GM21737 (cell line): ENCODE measurements at regions not wholly inside any gene's neighbourhood (a gene's known extent, or its start where the extent isn't known, plus 50 kb on each side); places are given as distances from the start of the nearest gene placed in this dataset.

ENCODE experiments used
- ATAC-seq: cut with Tn5 transposase; IDR thresholded peaks from one replicate; pipeline ENCODE4 v1.9.1; 2021; ENCODE audit warnings: mild to moderate bottlenecking, moderate library complexity; ENCODE audit not compliant: unreplicated experiment

DNA sequence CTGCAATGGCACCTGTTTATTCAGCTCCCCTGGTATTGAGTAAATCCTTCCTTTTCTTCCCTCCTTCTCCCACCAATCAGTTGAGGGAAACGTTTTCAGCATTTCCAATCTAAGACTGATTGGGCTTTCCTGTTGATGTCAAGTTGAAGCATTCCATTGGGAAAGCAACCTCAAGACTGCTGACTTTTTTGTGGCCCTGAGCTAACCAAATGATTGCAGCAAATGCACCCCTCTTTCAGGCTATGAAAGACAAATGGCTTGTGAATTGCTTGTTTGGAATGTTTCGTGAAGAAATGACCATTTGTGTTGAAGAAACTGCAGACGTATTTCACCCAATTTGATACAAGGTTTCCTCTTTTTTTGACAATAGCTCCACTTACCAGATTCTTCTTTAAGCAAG, 303.5 kb downstream of the EPHA4 start:
- no peak for ATAC-seq

GRCh38 chr2:221270806-221271205, 301.3 kb downstream of the EPHA4 start:
- ATAC-seq = no peak

- ATAC-seq = no peak
Observed at GRCh38 chr2:221272729-221273128, 299.4 kb downstream of the EPHA4 start.

GRCh38 chr2:221276033-221276432, 296.1 kb downstream of the EPHA4 start:
- no peak for ATAC-seq

DNA sequence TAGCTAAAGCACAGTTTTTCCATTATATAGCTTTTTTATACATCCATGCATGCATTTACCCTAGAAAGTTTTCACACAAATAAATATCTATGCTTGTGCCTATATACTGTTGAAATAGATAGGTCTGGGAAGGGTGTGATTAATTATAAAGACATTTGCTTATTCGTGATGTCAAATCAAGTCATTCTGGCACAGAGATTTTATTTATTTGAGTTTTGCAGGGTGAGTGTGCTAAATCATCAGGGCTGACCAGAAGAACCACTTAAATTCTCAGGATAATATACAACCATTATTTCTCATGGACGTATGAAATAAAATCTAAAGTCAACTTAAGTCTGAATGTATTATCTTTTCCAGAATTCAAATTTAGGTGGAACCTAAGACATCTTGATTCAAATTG, 295.5 kb downstream of the EPHA4 start:
- no peak for ATAC-seq

DNA sequence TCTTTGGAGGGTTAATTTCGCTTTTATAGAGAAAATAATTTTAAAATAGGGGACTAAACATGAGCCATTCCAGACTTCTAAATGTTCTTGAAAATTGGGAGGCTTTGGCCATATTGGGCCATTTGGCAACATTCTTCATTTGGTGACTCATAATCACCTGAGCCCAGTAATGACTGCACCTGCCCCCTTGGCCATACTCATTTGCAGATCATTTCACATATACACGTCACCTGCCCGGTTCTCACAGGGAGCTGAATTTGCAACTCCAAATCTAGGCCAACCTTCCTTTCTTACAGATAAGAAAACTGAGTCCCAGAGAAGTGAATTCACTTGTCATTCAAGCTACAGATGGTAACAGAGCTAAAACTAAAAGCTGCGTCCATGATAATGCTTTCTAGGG, 289.7 kb downstream of the EPHA4 start:
- no peak for ATAC-seq

GRCh38 chr2:221283896-221284545, 288.1 kb downstream of the EPHA4 start:
- ATAC-seq = no peak

GRCh38 chr2:221285148-221285547, 287.0 kb downstream of the EPHA4 start:
- ATAC-seq = no peak

DNA sequence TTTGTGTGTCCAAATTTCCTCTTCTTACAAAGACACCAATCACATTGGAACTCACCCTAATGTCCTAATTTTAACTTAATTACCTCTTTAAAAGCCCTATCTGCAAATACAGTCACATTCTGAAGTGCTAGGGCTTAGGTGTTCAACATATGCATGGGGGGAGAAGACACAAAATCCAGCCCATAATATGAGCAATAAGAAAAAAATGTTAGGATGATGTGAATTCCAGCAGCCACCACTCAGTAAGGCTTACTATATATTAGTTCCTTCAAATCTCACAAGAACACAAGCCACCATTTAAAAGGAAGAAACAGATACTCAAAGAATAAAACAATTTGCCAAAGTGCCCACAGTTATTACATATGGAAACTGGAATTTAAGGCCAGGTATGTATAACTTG, 285.7 kb downstream of the EPHA4 start:
- no peak for ATAC-seq

DNA sequence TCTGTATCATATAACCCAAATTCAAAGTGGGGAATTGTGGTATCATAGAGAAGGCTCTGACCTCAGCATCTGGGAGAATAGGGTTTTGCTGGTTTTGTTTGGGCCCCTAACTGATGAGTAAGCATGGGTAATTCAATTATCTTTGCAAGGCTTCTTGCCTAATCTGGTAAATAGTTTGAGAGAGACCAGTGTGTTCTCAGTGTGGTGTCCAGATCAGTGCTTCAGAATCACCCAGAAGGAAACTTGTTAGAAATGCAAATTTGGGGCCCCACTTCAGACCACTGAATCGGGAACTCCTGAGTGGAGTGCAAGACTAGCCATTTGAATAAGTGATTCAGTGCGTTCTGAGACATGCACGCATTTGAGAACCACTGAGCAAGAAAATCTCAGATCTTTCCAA, 282.7 kb downstream of the EPHA4 start:
- ATAC-seq = no peak

DNA sequence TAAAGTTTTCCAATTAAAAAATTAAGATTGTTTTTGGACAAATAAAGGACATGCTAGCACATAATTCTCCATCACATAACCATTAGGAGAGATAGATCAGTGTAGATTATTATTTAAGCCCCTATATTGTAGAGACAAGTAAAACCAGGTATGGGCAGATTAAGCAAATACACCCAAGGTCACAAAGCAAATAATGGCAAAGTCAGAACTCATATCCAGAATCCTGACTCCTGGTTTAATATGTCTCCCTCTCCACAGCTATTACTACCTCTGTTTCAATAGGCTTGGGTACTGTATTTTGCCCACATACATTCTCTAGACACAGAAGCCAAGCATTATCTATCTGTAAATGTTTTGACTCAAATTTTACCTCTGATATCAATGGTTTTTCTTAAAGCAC, 282.3 kb downstream of the EPHA4 start:
- no peak for ATAC-seq

- no peak for ATAC-seq
Observed at GRCh38 chr2:221293949-221294742, 278.0 kb downstream of the EPHA4 start.

- ATAC-seq = no peak
Observed at GRCh38 chr2:221304916-221305315, 267.2 kb downstream of the EPHA4 start.

DNA sequence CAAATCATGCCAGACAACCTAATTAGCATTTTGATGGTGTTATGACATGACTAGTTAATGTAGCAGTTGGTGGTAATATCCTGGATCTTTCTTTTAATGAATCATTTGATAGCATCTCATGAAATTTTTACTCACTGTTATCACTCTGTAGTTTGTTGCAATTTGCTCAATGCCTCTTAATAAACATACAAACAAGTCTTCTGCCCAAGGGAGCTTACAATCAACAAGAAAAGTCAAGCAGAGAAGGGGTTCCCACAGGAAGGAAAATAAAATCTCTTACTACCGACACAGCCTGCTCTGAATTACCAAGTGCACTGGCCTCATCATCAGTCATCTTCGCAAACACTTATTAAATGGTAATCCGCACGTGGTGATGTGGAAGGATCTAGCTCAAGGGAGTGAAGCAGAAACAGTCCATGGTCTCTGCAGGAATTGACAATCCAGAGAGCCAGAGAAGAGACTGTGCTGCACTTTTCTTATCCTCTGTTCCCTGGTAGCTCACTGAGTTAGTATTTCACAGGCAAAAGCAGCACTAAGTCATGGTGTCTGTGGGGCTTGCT, 263.5 kb downstream of the EPHA4 start:
- ATAC-seq = no peak

DNA sequence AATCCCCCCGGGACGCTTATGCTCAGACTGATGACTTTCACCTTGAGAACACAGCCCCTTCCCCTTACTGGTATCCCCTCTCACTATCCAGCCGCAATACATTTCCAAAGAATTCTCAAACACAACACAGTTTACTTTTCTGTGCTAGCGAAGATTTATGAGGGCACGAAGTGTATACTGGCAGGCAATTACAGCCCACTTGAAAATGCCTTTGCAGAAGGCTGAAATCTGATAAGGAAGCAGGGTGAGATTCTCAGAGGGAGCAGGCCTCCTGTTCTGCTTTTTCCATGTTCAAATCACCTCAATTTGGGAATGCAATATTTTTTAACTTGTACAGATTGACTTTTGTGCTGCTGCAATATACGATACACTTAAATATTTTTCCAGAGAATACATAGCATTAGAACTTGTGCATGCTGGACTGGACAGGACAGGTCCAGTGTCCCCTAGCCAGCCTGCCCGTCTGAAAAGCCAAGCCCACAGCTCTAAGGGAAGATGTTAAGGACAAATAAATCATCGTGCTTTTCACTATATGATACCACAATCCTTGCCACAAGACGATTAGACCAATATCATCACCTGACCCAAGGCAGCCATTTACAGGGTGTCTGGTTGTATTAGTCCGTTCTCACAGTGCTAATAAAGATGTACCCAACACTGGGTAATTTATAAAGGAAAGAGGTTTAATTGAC, 262.1 kb downstream of the EPHA4 start:
- no peak for ATAC-seq

DNA sequence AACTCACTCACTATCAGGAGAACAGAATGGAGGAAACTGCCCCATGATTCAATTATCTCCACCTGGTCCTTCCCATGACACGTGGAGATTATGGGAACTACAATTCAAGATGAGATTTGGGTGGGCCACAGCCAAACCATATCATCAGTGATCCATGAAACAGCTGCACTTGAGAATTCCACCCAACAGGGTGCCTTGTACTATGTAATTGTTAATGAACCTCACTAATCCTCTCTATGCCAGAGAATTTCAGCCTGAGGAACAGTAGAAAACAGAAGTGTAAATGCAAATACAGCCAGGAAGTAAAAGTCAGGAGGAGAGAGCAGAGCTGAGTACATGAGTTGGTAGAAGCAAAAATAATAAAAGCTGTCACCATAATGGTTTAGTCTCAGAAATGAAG, 261.4 kb downstream of the EPHA4 start:
- ATAC-seq = no peak

GRCh38 chr2:221312634-221313033, 259.5 kb downstream of the EPHA4 start:
- ATAC-seq = no peak

GRCh38 chr2:221314786-221315185, 257.3 kb downstream of the EPHA4 start:
- no peak for ATAC-seq

DNA sequence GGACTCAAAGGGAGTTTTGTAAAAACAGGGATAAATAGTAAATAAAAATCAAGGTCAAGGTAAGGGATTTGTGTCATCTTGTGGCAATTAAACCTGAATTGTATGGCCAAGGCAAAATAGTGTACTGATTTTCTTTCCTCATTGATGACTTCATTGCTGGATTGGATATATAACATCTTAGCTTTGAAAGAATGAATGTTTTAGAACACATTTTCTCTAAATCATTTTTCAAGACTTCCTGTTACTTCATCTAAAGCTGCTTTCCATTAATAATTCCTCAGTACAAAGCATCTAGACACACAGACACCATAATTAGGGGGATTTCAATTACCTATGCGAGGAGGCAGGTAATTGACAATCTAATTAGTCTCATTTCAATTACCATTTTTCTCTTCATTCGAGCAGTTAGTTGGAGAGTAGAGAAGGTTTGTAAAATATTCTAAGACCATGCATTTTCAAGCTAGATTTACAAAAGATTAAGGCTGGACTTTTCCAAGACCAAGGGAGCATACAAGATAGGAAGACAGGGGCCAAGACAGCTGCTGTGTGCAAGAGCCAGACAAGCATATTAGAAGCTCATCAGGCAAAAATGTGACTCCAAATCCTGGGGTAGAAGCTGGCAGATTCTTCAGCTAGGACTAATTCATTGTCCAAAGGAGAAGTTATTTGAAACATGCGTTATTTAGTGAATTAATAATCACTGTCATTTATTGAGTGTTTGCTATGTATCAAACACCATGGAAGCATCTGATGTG, 253.6 kb downstream of the EPHA4 start:
- ATAC-seq = no peak

DNA sequence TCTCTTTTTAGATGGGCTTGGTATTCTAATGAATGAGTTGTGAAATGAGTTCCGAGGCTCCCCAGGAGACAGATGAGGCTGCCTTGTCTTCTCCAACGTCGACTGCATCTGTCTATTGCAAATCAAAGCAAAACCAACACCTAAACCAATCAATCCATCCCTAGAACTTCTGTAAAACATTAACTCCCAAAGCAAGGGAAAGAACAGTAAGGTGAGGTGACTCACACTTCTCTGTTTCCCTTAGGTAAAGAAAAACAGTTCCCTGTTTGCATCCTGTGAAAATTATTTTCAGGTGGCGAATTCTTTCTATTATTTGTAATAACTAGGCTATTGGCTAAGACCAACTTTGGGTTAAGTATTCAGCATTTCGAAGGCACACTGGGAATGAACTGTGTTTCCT, 249.4 kb downstream of the EPHA4 start:
- no peak for ATAC-seq

DNA sequence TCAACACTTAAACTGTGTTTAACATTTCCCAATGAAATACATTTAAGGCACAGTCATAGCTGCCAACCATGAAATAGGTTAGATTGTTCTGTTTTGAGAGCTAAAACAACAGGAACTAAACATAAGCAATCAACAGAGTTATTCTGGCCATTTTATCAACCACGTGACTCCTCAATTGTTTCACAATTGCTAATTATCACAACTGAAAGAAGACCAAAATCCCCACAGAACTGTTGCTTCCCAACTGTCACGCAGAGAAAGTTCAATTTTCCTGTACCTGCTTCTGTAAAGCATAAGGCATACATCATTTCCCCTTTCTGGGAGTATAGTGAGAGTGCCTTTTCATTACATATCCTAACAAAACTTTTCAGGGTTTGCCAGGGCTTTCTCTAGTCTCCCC, 248.6 kb downstream of the EPHA4 start:
- no peak for ATAC-seq
